ENCODE measurements at regions not wholly inside any gene's neighbourhood (a gene's known extent, or its start where the extent isn't known, plus 50 kb on each side); places are given as distances from the start of the nearest gene placed in this dataset.

DNA sequence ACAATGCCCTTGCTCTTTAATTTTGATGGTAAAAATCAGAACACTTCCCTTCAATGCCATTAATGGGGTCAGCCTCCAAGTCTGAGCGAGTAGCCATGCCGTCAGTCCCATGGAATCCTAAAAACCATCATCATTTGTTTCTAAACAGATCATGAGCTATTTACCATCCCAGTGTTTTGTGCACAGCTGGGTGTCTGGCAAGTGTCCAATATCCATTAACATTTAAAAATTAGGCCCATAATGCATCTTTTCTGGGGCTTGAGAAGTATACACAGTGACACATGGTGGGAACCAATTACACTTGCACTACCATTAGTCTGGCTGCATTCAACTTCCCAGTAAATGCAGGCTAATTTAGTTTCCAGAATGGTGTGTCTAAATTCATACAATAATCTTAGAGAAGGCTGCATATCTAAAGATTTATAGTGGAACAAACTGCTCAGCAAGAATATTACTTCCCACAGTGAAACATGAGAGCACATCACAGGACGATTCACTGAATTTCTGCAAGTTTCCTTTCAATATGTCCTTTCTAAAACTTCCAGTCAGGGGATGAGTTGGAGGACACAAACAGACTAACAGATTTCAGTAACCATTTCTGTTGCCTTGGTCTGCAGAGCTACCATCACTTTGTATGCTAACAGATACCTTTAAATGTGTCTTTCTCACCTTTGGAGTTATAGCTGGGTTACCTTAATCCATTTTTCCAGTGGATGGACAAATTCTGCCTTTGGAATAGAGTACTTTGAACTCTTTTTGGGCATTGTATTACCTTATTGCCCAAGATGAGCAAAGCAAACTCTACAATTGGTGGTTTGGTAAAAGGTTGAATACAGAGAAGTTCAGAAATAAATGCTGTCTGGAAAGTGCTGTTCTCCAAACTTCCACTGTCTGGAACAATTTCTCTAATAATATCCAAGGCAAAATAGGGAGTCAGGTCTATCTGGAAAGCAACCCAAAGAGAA lies 258.0 kb downstream of the PTBP2 start:
- no peaks in the 10 kb centered on the region for H3K36me3 ChIP-seq (ENCODE audit: insufficient read depth, low read length)
- no peaks in the 10 kb centered on the region for H4K20me1 ChIP-seq (ENCODE audit: insufficient read depth, low read depth, low read length)
- no peaks in the 10 kb centered on the region for H3K27me3 ChIP-seq (ENCODE audit: low read length)
- no peak overlapping the region for H2AFZ ChIP-seq (ENCODE audit: low read length)
- DNase-seq: no peak
- H3K4me2 ChIP-seq (ENCODE audit: low read depth, low read length, poor library complexity, severe bottlenecking): no peak overlapping the region
- H3K9ac ChIP-seq (ENCODE audit: low read length): no peak overlapping the region
- H3K27ac ChIP-seq (ENCODE audit: low read length): no peak overlapping the region
- no peaks in the 10 kb centered on the region for H3K9me3 ChIP-seq (ENCODE audit: low read length)
- H3K4me3 ChIP-seq (ENCODE audit: low read length): no peak overlapping the region
- H3K79me2 ChIP-seq (ENCODE audit: low read length): no peaks in the 10 kb centered on the region
- no peaks in the 10 kb centered on the region for H3K4me1 ChIP-seq (ENCODE audit: low read length)
- no peaks in the 10 kb centered on the region for H3K9me2 ChIP-seq (replicated peaks; ENCODE audit: insufficient read depth, low read length)

DNA sequence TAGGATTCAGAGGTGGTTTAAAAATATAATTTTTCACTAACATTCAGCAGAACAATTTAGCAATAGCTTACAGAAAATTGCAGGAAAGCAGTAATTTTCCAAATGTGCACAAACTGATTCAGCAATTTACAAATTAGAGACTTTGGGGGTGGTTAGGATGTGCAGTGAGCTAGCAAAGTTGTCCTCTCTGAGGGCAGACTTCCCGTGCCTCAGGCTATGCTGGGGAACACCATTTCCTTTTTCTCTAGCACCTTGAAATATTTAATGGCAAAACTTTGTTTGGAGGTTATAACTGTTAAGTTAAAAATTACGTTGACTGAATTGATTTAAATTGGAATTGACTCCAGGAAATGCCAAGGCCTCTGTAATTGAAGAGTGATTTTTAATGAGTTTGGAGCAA lies 258.9 kb downstream of the PTBP2 start:
- no peak for DNase-seq
- no peaks in the 10 kb centered on the region for H3K36me3 ChIP-seq (ENCODE audit: insufficient read depth, low read length)
- H2AFZ ChIP-seq (ENCODE audit: low read length): no peak overlapping the region
- H3K27me3 ChIP-seq (ENCODE audit: low read length): no peaks in the 10 kb centered on the region
- no peaks in the 10 kb centered on the region for H4K20me1 ChIP-seq (ENCODE audit: insufficient read depth, low read depth, low read length)
- no peaks in the 10 kb centered on the region for H3K9me3 ChIP-seq (ENCODE audit: low read length)
- H3K4me1 ChIP-seq (ENCODE audit: low read length): no peaks in the 10 kb centered on the region
- no peaks in the 10 kb centered on the region for H3K9me2 ChIP-seq (replicated peaks; ENCODE audit: insufficient read depth, low read length)
- H3K4me3 ChIP-seq (ENCODE audit: low read length): no peak overlapping the region
- no peak overlapping the region for H3K4me2 ChIP-seq (ENCODE audit: low read depth, low read length, poor library complexity, severe bottlenecking)
- H3K27ac ChIP-seq (ENCODE audit: low read length): no peak overlapping the region
- no peaks in the 10 kb centered on the region for H3K79me2 ChIP-seq (ENCODE audit: low read length)
- no peak overlapping the region for H3K9ac ChIP-seq (ENCODE audit: low read length)

DNA sequence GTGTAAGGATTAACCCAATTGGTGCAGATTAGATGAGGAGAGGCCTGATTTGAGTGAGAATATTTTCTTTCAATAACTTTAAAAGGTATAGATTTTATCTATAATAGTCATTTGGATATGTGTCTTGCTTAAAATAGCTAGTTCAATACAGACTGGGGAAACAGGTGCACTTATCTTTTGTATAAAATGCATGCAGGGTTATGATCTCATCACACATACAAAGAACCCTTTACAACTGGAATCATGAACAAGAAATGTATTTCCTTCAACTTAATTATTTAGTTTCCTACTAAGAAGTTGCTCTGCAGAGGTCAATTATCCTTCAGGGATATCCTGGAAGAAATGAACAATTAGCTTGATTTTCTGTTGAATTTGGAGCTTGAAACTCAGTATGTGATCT lies 259.6 kb downstream of the PTBP2 start:
- Histone ChIP-seq H3K27ac (ENCODE audit: low read length) (no peak overlapping the region), H3K4me3 (ENCODE audit: low read length) (no peak overlapping the region), H2AFZ (ENCODE audit: low read length) (no peak overlapping the region), H3K27me3 (ENCODE audit: low read length) (no peaks in the 10 kb centered on the region), H3K79me2 (ENCODE audit: low read length) (no peaks in the 10 kb centered on the region), H4K20me1 (ENCODE audit: insufficient read depth, low read depth, low read length) (no peaks in the 10 kb centered on the region), H3K9ac (ENCODE audit: low read length) (no peak overlapping the region), H3K9me2 (replicated peaks; ENCODE audit: insufficient read depth, low read length) (no peaks in the 10 kb centered on the region), H3K4me1 (ENCODE audit: low read length) (no peaks in the 10 kb centered on the region), H3K9me3 (ENCODE audit: low read length) (no peaks in the 10 kb centered on the region), H3K36me3 (ENCODE audit: insufficient read depth, low read length) (no peaks in the 10 kb centered on the region), H3K4me2 (ENCODE audit: low read depth, low read length, poor library complexity, severe bottlenecking) (no peak overlapping the region)
- DNase-seq: no peak

DNA sequence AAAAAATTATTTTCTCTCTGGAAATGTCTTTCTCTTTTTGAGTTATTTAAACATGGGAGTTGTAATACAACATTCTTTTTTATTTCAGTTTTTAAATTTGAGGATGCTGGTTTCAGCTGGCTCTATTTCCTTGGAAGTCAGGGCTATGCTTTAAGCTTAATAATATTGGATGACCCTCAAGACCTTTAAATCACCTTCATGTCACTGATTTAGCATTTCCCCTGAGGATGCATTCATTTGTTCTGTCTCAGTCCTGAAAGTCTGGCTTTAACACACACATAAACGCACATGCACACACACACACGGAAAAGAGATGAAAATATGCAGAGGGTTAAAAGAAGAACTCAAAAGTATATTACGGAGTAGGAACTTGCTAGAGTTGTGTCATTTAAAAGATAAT lies 260.5 kb downstream of the PTBP2 start:
- H4K20me1 ChIP-seq (ENCODE audit: insufficient read depth, low read depth, low read length): no peaks in the 10 kb centered on the region
- no peak for DNase-seq
- H2AFZ ChIP-seq (ENCODE audit: low read length): no peak overlapping the region
- no peaks in the 10 kb centered on the region for H3K9me3 ChIP-seq (ENCODE audit: low read length)
- H3K4me2 ChIP-seq (ENCODE audit: low read depth, low read length, poor library complexity, severe bottlenecking): no peak overlapping the region
- no peak overlapping the region for H3K9ac ChIP-seq (ENCODE audit: low read length)
- no peaks in the 10 kb centered on the region for H3K4me1 ChIP-seq (ENCODE audit: low read length)
- no peaks in the 10 kb centered on the region for H3K79me2 ChIP-seq (ENCODE audit: low read length)
- no peaks in the 10 kb centered on the region for H3K27me3 ChIP-seq (ENCODE audit: low read length)
- H3K27ac ChIP-seq (ENCODE audit: low read length): no peak overlapping the region
- no peaks in the 10 kb centered on the region for H3K9me2 ChIP-seq (replicated peaks; ENCODE audit: insufficient read depth, low read length)
- no peaks in the 10 kb centered on the region for H3K36me3 ChIP-seq (ENCODE audit: insufficient read depth, low read length)
- H3K4me3 ChIP-seq (ENCODE audit: low read length): no peak overlapping the region

DNA sequence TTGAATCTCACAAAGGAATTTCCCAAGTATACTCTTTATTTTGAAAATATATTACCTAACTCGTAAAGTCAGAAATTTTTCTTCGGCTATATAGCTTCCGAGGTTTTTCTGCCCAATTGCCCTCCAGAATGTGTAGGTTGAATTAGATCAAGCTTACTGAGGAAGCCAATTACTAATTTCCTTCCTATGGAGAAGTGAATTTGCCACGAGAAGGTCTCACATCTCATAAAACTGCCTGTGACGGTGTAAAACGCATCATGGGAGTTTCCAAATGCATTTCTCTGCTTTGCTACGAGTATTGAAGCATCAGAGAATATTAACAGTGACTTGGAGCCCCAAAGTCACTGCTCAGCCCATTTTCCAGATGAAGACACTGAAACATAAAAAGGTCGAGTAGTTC lies 262.3 kb downstream of the PTBP2 start:
- Histone ChIP-seq H3K4me1 (ENCODE audit: low read length) (no peaks in the 10 kb centered on the region), H3K27ac (ENCODE audit: low read length) (no peak overlapping the region), H3K27me3 (ENCODE audit: low read length) (no peaks in the 10 kb centered on the region), H3K79me2 (ENCODE audit: low read length) (no peaks in the 10 kb centered on the region), H3K9me2 (replicated peaks; ENCODE audit: insufficient read depth, low read length) (no peaks in the 10 kb centered on the region), H3K4me3 (ENCODE audit: low read length) (no peak overlapping the region), H3K9me3 (ENCODE audit: low read length) (no peaks in the 10 kb centered on the region), H4K20me1 (ENCODE audit: insufficient read depth, low read depth, low read length) (no peaks in the 10 kb centered on the region), H2AFZ (ENCODE audit: low read length) (no peak overlapping the region), H3K9ac (ENCODE audit: low read length) (no peak overlapping the region), H3K36me3 (ENCODE audit: insufficient read depth, low read length) (no peaks in the 10 kb centered on the region), H3K4me2 (ENCODE audit: low read depth, low read length, poor library complexity, severe bottlenecking) (no peak overlapping the region)
- no peak for DNase-seq

DNA sequence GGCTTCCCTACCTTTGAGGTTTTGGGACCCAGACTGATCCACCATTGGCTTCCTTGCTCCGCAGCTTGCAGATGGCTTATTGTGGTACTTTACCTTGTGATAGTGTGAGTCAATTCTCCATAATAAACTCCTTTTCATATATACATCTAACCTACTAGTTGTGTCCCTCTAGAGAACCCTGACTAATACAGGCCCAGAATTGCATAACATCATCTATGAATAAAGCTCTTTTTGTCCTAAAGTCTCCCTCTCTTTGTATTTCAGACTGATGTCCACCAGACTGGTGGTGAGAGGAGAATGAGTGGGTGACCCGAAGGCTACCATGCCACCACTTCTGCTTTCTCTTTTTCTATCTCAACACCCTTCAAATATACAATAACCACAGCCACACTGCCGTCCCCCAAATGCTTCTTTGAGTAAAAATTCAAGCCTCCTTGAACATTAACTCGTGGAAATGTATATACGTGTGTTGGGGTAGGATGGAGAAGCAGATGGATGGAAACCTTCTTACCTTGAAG lies 265.7 kb downstream of the PTBP2 start:
- H3K9ac ChIP-seq (ENCODE audit: low read length): no peak overlapping the region
- no peak overlapping the region for H3K4me3 ChIP-seq (ENCODE audit: low read length)
- no peak overlapping the region for H2AFZ ChIP-seq (ENCODE audit: low read length)
- H3K27me3 ChIP-seq (ENCODE audit: low read length): no peaks in the 10 kb centered on the region
- H3K9me2 ChIP-seq (replicated peaks; ENCODE audit: insufficient read depth, low read length): no peaks in the 10 kb centered on the region
- no peaks in the 10 kb centered on the region for H3K79me2 ChIP-seq (ENCODE audit: low read length)
- no peaks in the 10 kb centered on the region for H4K20me1 ChIP-seq (ENCODE audit: insufficient read depth, low read depth, low read length)
- no peak overlapping the region for H3K27ac ChIP-seq (ENCODE audit: low read length)
- no peaks in the 10 kb centered on the region for H3K36me3 ChIP-seq (ENCODE audit: insufficient read depth, low read length)
- H3K9me3 ChIP-seq (ENCODE audit: low read length): no peaks in the 10 kb centered on the region
- no peak for DNase-seq
- H3K4me2 ChIP-seq (ENCODE audit: low read depth, low read length, poor library complexity, severe bottlenecking): no peak overlapping the region
- H3K4me1 ChIP-seq (ENCODE audit: low read length): no peaks in the 10 kb centered on the region

DNA sequence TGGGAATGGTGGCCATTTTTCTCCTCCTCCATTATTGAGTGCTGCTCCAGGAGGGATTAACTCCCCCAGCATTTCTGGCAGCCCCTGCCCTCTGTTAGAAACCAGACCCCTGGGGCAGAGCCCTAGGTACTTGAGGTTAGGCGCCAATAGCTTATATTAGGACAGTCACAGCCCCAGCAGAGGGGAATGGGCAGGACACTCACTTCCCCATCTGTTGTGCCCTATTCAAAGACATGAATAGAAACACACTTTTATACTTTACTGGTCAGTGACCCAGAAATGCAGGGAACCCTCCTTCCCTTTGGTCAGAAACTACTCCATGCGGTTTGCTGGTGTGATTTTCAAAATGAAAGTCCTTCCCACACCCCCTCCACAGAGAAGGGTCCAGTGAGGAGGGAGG lies 267.7 kb downstream of the PTBP2 start:
- no peaks in the 10 kb centered on the region for H3K36me3 ChIP-seq (ENCODE audit: insufficient read depth, low read length)
- no peak for DNase-seq

DNA sequence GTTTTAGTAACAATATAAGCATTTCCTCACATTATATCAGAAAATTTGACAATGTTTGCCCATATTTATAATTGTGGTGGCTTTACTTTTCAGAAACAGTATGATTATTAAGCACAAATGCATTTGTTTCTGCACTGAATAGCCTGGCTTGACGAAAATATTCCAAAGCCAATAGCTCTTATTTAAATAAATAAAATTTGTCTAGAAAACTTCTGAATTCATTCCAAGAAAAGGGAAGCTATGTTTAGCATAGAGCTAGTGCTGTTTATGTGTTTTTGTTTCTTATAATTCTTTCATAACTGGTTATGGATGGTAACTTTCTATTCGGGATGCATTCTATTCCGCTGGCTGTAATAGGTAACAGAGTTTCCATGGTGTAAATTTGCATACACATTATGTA lies 268.6 kb downstream of the PTBP2 start:
- no peaks in the 10 kb centered on the region for H3K79me2 ChIP-seq (ENCODE audit: low read length)
- H4K20me1 ChIP-seq (ENCODE audit: insufficient read depth, low read depth, low read length): no peaks in the 10 kb centered on the region
- no peaks in the 10 kb centered on the region for H3K9me2 ChIP-seq (replicated peaks; ENCODE audit: insufficient read depth, low read length)

More for the DNA sequence above, 267.7 kb downstream of the PTBP2 start:
- H4K20me1 ChIP-seq (ENCODE audit: insufficient read depth, low read depth, low read length): no peaks in the 10 kb centered on the region
- H3K9ac ChIP-seq (ENCODE audit: low read length): no peak overlapping the region
- H3K79me2 ChIP-seq (ENCODE audit: low read length): no peaks in the 10 kb centered on the region
- H3K4me3 ChIP-seq (ENCODE audit: low read length): no peak overlapping the region
- H3K27ac ChIP-seq (ENCODE audit: low read length): no peak overlapping the region
- no peaks in the 10 kb centered on the region for H3K9me2 ChIP-seq (replicated peaks; ENCODE audit: insufficient read depth, low read length)
- no peaks in the 10 kb centered on the region for H3K4me1 ChIP-seq (ENCODE audit: low read length)
- H3K9me3 ChIP-seq (ENCODE audit: low read length): no peaks in the 10 kb centered on the region
- H2AFZ ChIP-seq (ENCODE audit: low read length): no peak overlapping the region
- no peak overlapping the region for H3K4me2 ChIP-seq (ENCODE audit: low read depth, low read length, poor library complexity, severe bottlenecking)
- no peaks in the 10 kb centered on the region for H3K27me3 ChIP-seq (ENCODE audit: low read length)

More for the DNA sequence above, 268.6 kb downstream of the PTBP2 start:
- H3K4me1 ChIP-seq (ENCODE audit: low read length): no peaks in the 10 kb centered on the region
- no peak overlapping the region for H3K9ac ChIP-seq (ENCODE audit: low read length)
- H2AFZ ChIP-seq (ENCODE audit: low read length): no peak overlapping the region
- H3K4me2 ChIP-seq (ENCODE audit: low read depth, low read length, poor library complexity, severe bottlenecking): no peak overlapping the region
- no peak overlapping the region for H3K4me3 ChIP-seq (ENCODE audit: low read length)
- H3K27me3 ChIP-seq (ENCODE audit: low read length): no peaks in the 10 kb centered on the region
- DNase-seq: no peak
- H3K27ac ChIP-seq (ENCODE audit: low read length): no peak overlapping the region
- no peaks in the 10 kb centered on the region for H3K36me3 ChIP-seq (ENCODE audit: insufficient read depth, low read length)
- no peaks in the 10 kb centered on the region for H3K9me3 ChIP-seq (ENCODE audit: low read length)

Measured in Karpas-422 (cell line).